SK-N-SH (cell line): ENCODE measurements at regions not wholly inside any gene's neighbourhood (a gene's known extent, or its start where the extent isn't known, plus 50 kb on each side); places are given as distances from the start of the nearest gene placed in this dataset.

Experiments
- CTCF ChIA-PET: fragments of 300-600, 350-600 bp; formaldehyde crosslinking; extraction: SDS; loops from one replicate; lab custom pipeline; 2021; lab: Yijun Ruan, JAX
- POLR2A ChIA-PET: fragments of 350-600 bp; sonication (Branson Sonifier 250); formaldehyde crosslinking; extraction: SDS; loops from one replicate; lab custom pipeline; 2020; ENCODE audit warnings: antibody characterized with exemption, inconsistent platforms; lab: Yijun Ruan, JAX
- DNase-seq: peaks from one replicate; pipeline ENCODE4 v3.0.0; 2012
- H2AFZ ChIP-seq: fragments of 200-600 bp; sonication (generic); 2 replicates; pipeline ENCODE4 v1.8.1; 2016; ENCODE audit warnings: antibody characterized with exemption, mild to moderate bottlenecking, low read depth
- H3F3A ChIP-seq: fragments of 200-600 bp; sonication (generic); replicated peaks from 2 replicates; pipeline ENCODE3; 2016; ENCODE audit warnings: antibody characterized with exemption, mild to moderate bottlenecking; ENCODE audit not compliant: insufficient read depth
- H3K27ac ChIP-seq, 2 experiments: fragments of 200-500 bp in 1 of 2; fragments of 200-600 bp in 1 of 2; sonication (Bioruptor generic) in 1 of 2; sonication (generic), shearing (Covaris generic) in 1 of 2; 2 replicates each; pipeline versions ENCODE4 v1.5.1 to v1.6.1; 2014 to 2016; ENCODE audit warnings: low read depth in 2 of 2, inconsistent platforms in 1 of 2, low read length in 1 of 2, mild to moderate bottlenecking in 1 of 2, mixed read lengths in 1 of 2
- H3K27me3 ChIP-seq: fragments of 200-600 bp; sonication (generic), shearing (Covaris generic); 2 replicates; pipeline ENCODE4 v1.6.1; 2016; ENCODE audit warnings: mixed run types; ENCODE audit not compliant: insufficient read depth
- H3K36me3 ChIP-seq, 2 experiments: fragments of 200-500 bp in 1 of 2; fragments of 200-600 bp in 1 of 2; sonication (Bioruptor generic) in 1 of 2; sonication (generic) in 1 of 2; replicated peaks in 1 of 2; 2 replicates each; pipeline versions ENCODE3 to v1.5.1; 2014 to 2016; ENCODE audit warnings: low read length in 1 of 2, mild to moderate bottlenecking in 1 of 2; ENCODE audit not compliant: insufficient read depth in 2 of 2, control insufficient read depth in 1 of 2
- H3K4me1 ChIP-seq, 2 experiments: fragments of 200-500 bp in 1 of 2; fragments of 200-600 bp in 1 of 2; sonication (Bioruptor generic) in 1 of 2; sonication (generic), shearing (Covaris generic) in 1 of 2; 2 replicates each; pipeline versions ENCODE4 v1.5.1 to v1.6.1; 2014 to 2016; ENCODE audit warnings: low read depth in 1 of 2, low read length in 1 of 2, mixed run types in 1 of 2; ENCODE audit not compliant: insufficient read depth in 2 of 2, control insufficient read depth in 1 of 2
- H3K4me2 ChIP-seq: fragments of 200-600 bp; sonication (generic), shearing (Covaris generic); 2 replicates; pipeline ENCODE4 v1.6.1; 2017; ENCODE audit warnings: mixed run types
- H3K4me3 ChIP-seq, 2 experiments: fragments of 200-500 bp in 1 of 2; fragments of 200-600 bp in 1 of 2; sonication (Bioruptor generic) in 1 of 2; sonication (generic), shearing (Covaris generic) in 1 of 2; 2 replicates each; pipeline versions ENCODE4 v1.5.1 to v1.8.1; 2014 to 2016; ENCODE audit warnings: low read depth in 2 of 2, inconsistent platforms in 1 of 2, low read length in 1 of 2, mild to moderate bottlenecking in 1 of 2, mixed read lengths in 1 of 2, moderate library complexity in 1 of 2
- H3K79me2 ChIP-seq: fragments of 200-600 bp; sonication (generic); 2 replicates; pipeline ENCODE4 v1.8.1; 2017; ENCODE audit warnings: mild to moderate bottlenecking; ENCODE audit not compliant: insufficient read depth
- H3K9ac ChIP-seq: fragments of 200-600 bp; sonication (generic); 2 replicates; pipeline ENCODE4 v1.6.1; 2017; ENCODE audit warnings: mixed run types
- H3K9me2 ChIP-seq: fragments of 200-600 bp; sonication (generic); 2 replicates; pipeline ENCODE4 v1.6.1; 2017; ENCODE audit warnings: mixed run types
- H3K9me3 ChIP-seq: fragments of 200-600 bp; sonication (generic); 2 replicates; pipeline ENCODE4 v1.6.1; 2017; ENCODE audit warnings: mixed run types, mild to moderate bottlenecking, moderate library complexity
- H4K20me1 ChIP-seq: fragments of 200-600 bp; sonication (generic); 2 replicates; pipeline ENCODE4 v1.6.1; 2017; ENCODE audit warnings: mild to moderate bottlenecking, mixed run types; ENCODE audit not compliant: insufficient read depth
- CHD2 ChIP-seq: fragments of 150-350 bp; IDR thresholded peaks from 2 replicates; pipeline ENCODE4 v1.6.1; 2018; ENCODE audit warnings: low read length; ENCODE audit not compliant: partially characterized antibody
- CTCF ChIP-seq: fragments of 200-600 bp; sonication (generic); IDR thresholded peaks from 2 replicates; pipeline ENCODE4 v1.6.1; 2017; ENCODE audit warnings: antibody characterized with exemption, mild to moderate bottlenecking, moderate library complexity
- ELF1 ChIP-seq: IDR thresholded peaks from 2 replicates; pipeline ENCODE4 v1.4.0; 2012
- EP300 ChIP-seq, 2 experiments: IDR thresholded peaks; 2 replicates each; pipeline versions ENCODE4 v1.4.0 to v1.6.1; 2012; ENCODE audit warnings: borderline replicate concordance in 1 of 2, low read depth in 1 of 2, low read length in 1 of 2
- EZH2phosphoT487 ChIP-seq: fragments of 200-600 bp; sonication (generic); IDR thresholded peaks from 2 replicates; pipeline ENCODE4 v1.6.1; 2017; ENCODE audit warnings: low read depth, mixed run types, mild to moderate bottlenecking, antibody characterized with exemption, moderate library complexity, borderline replicate concordance
- FOXJ3 ChIP-seq: sonication (generic); formaldehyde crosslinking; IDR thresholded peaks from 2 replicates; pipeline ENCODE4 v1.5.1; 2020; ENCODE audit warnings: mild to moderate bottlenecking, missing genetic modification reagents
- GABPA ChIP-seq: IDR thresholded peaks from 2 replicates; pipeline ENCODE4 v1.4.0; 2012; ENCODE audit warnings: low read depth, mild to moderate bottlenecking
- GATA2 ChIP-seq: sonication (generic); formaldehyde crosslinking; IDR thresholded peaks from 2 replicates; pipeline ENCODE4 v1.5.0; 2020; ENCODE audit warnings: mild to moderate bottlenecking, missing genetic modification reagents
- IRF3 ChIP-seq: fragments of 150-350 bp; IDR thresholded peaks from 2 replicates; pipeline ENCODE4 v1.6.1; 2016; ENCODE audit warnings: mild to moderate bottlenecking, low read depth, low read length
- MXI1 ChIP-seq: IDR thresholded peaks from 2 replicates; pipeline ENCODE4 v1.6.1; 2012; ENCODE audit warnings: mild to moderate bottlenecking, low read depth, low read length, improper control_type of control experiment
- NFIC ChIP-seq: IDR thresholded peaks from 2 replicates; pipeline ENCODE4 v1.4.0; 2012; ENCODE audit warnings: borderline replicate concordance
- POLR2AphosphoS5 ChIP-seq: IDR thresholded peaks from 2 replicates; pipeline ENCODE4 v1.6.1; 2012; ENCODE audit warnings: low read depth, low read length
- RCOR1 ChIP-seq: fragments of 150-350 bp; IDR thresholded peaks from 2 replicates; pipeline ENCODE4 v1.6.1; 2017; ENCODE audit warnings: antibody characterized with exemption, low read length
- TAF1 ChIP-seq: IDR thresholded peaks from 2 replicates; pipeline ENCODE4 v1.6.1; 2012; ENCODE audit warnings: low read depth, mild to moderate bottlenecking, low read length, moderate library complexity, borderline replicate concordance
- TCF12 ChIP-seq: IDR thresholded peaks from 2 replicates; pipeline ENCODE4 v1.4.0; 2012
- TEAD4 ChIP-seq: IDR thresholded peaks from 2 replicates; pipeline ENCODE4 v1.4.0; 2012; ENCODE audit warnings: mild to moderate bottlenecking, borderline replicate concordance; ENCODE audit not compliant: insufficient read depth
- YY1 ChIP-seq: IDR thresholded peaks from 2 replicates; pipeline ENCODE4 v1.4.0; 2012; ENCODE audit warnings: low read depth, mild to moderate bottlenecking
- ZBTB33 ChIP-seq: IDR thresholded peaks from 2 replicates; pipeline ENCODE4 v1.4.0; 2012; ENCODE audit warnings: low read depth, borderline replicate concordance
- WGBS: methylation state at CpG from one replicate; pipeline ENCODE4 v1.1.6; 2017; ENCODE audit warnings: low lambda C conversion rate; 5-methylcytosine and 5-hydroxymethylcytosine counted together
- TF ChIP-seq, protein P1 (sequence below): IDR thresholded peaks from 2 replicates; pipeline ENCODE4 v1.4.0; 2012; ENCODE audit warnings: low read depth
- TF ChIP-seq, protein P2 (sequence below): fragments of 150-350 bp; IDR thresholded peaks from 2 replicates; pipeline ENCODE4 v1.6.1; 2017; ENCODE audit warnings: antibody characterized with exemption, low read length, low read depth, borderline replicate concordance

GRCh38 chr13:44718467-44718866, 142.3 kb upstream of the TSC22D1 start:
- H3K9me2 ChIP-seq, result no peaks in the 10 kb centered on the region
- no peak for DNase-seq
- H3K36me3 ChIP-seq, result no peaks in the 10 kb centered on the region
- peaks cover 14 to 28% of the 10 kb centered on the region in 2 experiments; a peak in 3 of 4 replicates for H3K4me1 ChIP-seq
- no peak overlapping the region for H3K4me2 ChIP-seq
- H3K9me3 ChIP-seq, result 0 out of 2 replicates have a peak, but pooled peaks cover 6% of the 10 kb centered on the region
- TF ChIP-seq MXI1 (no peak), EZH2phosphoT487 (no peak), IRF3 (no peak), YY1 (no peak), ELF1 (no peak), ZBTB33 (no peak), CTCF (no peak), GATA2 (CRISPR knock-in tag) (no peak)
- WGBS, result 95% methylated on average over 4 of the region's 4 CpGs
- POLR2A ChIA-PET, result no interaction called here
- no peak overlapping the region for H3K4me3 ChIP-seq
- H3F3A ChIP-seq, result peaks cover 48% of the 10 kb centered on the region
- H3K27ac ChIP-seq, result peak overlapping the region in 1 of 2 experiments; percentile 87; a peak in 1 of 4 replicates
- CTCF ChIA-PET, result no interaction called here
- H3K79me2 ChIP-seq, result peaks cover 3% of the 10 kb centered on the region; the same call in 1 of the 2 replicates
- H3K9ac ChIP-seq, result no peak overlapping the region
- no peaks in the 10 kb centered on the region for H3K27me3 ChIP-seq
- no peaks in the 10 kb centered on the region for H4K20me1 ChIP-seq
- no peak overlapping the region for H2AFZ ChIP-seq

- Histone ChIP-seq H3K4me3 (peak overlapping the region in 1 of 2 experiments; percentile 9; a peak in 1 of 4 replicates), H2AFZ (peak overlapping the region; percentile 62), H3K27ac (peak overlapping the region; percentile 93 to 98), H3K79me2 (peaks cover 6% of the 10 kb centered on the region), H3K9me3 (no peaks in the 10 kb centered on the region), H3K4me1 (peaks cover 14 to 30% of the 10 kb centered on the region in 2 experiments; a peak in 3 of 4 replicates), H3K4me2 (peak overlapping the region; percentile 50), H3K27me3 (no peaks in the 10 kb centered on the region), H3K9ac (peak overlapping the region; percentile 7; the same call in 1 of the 2 replicates), H3K9me2 (no peaks in the 10 kb centered on the region), H3F3A (peaks cover 60% of the 10 kb centered on the region), H4K20me1 (no peaks in the 10 kb centered on the region), H3K36me3 (no peaks in the 10 kb centered on the region)
- 17% methylated on average over 11 of the region's 11 CpGs for whole genome bisulfite sequencing
- ChIA-PET POLR2A (no interaction called here), CTCF (interaction anchor here (1.3 kb wide), 1 partner anchor 23 kb away, joined by 3 read pairs; no protein-coding TSS in a partner anchor)
- peak; percentile 56 for DNase-seq
- TF ChIP-seq NFIC (peak; percentile 57), FOXJ3 (CRISPR knock-in tag) (0 out of 2 replicates have a peak, but pooled peaks have one; percentile 38), POLR2AphosphoS5 (peak; percentile 42; the same call in 1 of the 2 replicates), GABPA (no peak), MXI1 (no peak; the same call in 1 of the 2 replicates), TEAD4 (peak; percentile 33; the same call in 1 of the 2 replicates), GATA2 (CRISPR knock-in tag) (peak; percentile 40; the same call in 1 of the 2 replicates), EP300 (IDR thresholded peaks at IDR 0.05; ENCODE audit: borderline replicate concordance in 1 of 2, low read depth in 1 of 2, low read length in 1 of 2) (peak; percentile 14 to 81; a peak in 3 of 4 replicates), TCF12 (peak; percentile 89), TAF1 (no peak), CHD2 (peak; percentile 11), RCOR1 (peak; percentile 85)
- TF ChIP-seq, protein P1, sequence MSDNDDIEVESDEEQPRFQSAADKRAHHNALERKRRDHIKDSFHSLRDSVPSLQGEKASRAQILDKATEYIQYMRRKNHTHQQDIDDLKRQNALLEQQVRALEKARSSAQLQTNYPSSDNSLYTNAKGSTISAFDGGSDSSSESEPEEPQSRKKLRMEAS, result 0 out of 2 replicates have a peak, but pooled peaks have one; percentile 22
- TF ChIP-seq, protein P2, sequence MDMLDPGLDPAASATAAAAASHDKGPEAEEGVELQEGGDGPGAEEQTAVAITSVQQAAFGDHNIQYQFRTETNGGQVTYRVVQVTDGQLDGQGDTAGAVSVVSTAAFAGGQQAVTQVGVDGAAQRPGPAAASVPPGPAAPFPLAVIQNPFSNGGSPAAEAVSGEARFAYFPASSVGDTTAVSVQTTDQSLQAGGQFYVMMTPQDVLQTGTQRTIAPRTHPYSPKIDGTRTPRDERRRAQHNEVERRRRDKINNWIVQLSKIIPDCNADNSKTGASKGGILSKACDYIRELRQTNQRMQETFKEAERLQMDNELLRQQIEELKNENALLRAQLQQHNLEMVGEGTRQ, result no peak
Measured at GRCh38 chr13:44715287-44716230, 139.4 kb upstream of the TSC22D1 start.
